ENCODE measurements at regions not wholly inside any gene's neighbourhood (a gene's known extent, or its start where the extent isn't known, plus 50 kb on each side); places are given as distances from the start of the nearest gene placed in this dataset.

DNA sequence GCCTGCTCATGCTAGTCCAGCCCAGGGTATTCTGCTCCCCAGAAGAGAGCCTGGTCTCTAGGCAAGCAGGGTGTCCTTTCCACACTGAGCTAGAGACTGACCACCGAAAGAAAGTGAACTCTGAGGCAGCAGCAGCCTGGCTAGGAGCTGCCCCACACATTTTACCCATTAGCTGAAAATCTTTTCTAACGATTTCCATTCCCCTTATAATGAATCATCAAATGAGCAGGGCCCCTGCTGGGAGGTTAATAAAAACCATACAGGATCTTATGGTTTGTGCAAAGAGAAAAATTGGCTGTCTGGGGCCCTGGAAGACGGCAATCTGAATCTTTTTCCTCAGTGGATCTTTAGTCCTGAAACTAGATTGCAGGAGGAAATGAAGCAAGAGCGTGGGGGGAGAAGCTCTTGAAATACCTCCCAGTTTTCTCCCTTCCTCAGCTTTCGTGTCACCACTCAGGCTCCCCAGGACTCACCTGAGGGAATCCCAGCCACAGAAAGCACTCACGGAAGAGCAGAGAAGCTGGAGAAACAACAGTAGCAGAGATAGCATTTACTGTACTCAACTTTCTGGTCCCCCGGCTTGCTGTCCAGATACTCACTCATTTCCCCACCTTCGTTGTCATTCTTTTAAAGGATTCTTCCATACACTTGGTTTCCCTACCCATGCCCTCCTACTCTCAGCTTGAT, 74.7 kb upstream of the CD44 start:
- TF ChIP-seq, protein P1, sequence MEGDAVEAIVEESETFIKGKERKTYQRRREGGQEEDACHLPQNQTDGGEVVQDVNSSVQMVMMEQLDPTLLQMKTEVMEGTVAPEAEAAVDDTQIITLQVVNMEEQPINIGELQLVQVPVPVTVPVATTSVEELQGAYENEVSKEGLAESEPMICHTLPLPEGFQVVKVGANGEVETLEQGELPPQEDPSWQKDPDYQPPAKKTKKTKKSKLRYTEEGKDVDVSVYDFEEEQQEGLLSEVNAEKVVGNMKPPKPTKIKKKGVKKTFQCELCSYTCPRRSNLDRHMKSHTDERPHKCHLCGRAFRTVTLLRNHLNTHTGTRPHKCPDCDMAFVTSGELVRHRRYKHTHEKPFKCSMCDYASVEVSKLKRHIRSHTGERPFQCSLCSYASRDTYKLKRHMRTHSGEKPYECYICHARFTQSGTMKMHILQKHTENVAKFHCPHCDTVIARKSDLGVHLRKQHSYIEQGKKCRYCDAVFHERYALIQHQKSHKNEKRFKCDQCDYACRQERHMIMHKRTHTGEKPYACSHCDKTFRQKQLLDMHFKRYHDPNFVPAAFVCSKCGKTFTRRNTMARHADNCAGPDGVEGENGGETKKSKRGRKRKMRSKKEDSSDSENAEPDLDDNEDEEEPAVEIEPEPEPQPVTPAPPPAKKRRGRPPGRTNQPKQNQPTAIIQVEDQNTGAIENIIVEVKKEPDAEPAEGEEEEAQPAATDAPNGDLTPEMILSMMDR (conservative IDR thresholded peaks at IDR 0.05), result no peak
- Mint-ChIP-seq H3K4me3 (no peak overlapping the region), H3K36me3 (no peaks in the 10 kb centered on the region), H3K9me3 (peaks cover 9% of the 10 kb centered on the region), H3K4me1 (ENCODE audit: unreplicated experiment) (peaks cover 4% of the 10 kb centered on the region), H3K27me3 (peaks cover 16% of the 10 kb centered on the region), H3K27ac (no peak overlapping the region)
- no peak for DNase-seq (ENCODE audit: extremely low spot score, unreplicated experiment)

DNA sequence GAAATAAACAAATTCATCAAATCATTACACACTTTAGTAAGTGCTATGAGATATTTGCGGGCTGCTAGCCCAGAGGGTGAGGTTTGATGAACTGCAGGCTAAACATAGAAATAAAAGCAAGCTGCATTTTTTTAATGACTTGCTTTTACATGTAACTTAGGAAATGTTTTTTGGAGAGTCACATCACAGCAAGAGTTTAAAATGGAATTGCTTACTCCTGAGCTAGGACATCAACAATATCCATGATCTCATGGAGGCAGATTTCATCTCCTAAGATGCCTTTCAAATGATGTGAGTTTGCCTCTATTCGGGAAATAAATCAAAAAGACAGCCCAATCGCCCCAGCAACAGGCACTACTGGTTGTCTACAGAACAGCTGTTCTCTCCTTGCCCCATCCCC, 73.4 kb upstream of the CD44 start:
- Mint-ChIP-seq H3K4me1 (ENCODE audit: unreplicated experiment) (peaks cover 4% of the 10 kb centered on the region), H3K27ac (no peak overlapping the region)

DNA sequence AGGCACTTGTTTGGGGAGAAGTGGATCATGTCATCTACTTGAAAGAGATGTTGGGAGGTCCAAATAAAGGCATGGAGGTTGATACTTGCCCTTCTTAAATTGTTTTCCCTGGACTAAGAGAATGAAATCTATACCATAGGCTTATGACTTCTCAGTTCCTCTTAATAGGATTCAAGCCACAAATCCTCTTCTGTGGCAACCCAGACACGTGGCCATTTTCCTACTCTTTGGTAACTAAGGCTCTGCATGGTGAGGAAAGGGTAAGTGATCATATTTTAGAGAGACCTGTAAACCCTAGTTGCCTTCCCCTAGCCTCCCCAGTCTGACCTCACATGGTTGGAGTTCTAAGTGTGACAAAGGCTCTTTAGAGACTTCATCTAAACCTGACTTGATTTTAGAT, 72.9 kb upstream of the CD44 start:
- peaks cover 19% of the 10 kb centered on the region for H3K27me3 Mint-ChIP-seq
- no peaks in the 10 kb centered on the region for H3K36me3 Mint-ChIP-seq
- peaks cover 20% of the 10 kb centered on the region for H3K9me3 Mint-ChIP-seq
- no peak overlapping the region for H3K27ac Mint-ChIP-seq
- peaks cover 4% of the 10 kb centered on the region for H3K4me1 Mint-ChIP-seq (ENCODE audit: unreplicated experiment)
- TF ChIP-seq, protein P1 (conservative IDR thresholded peaks at IDR 0.05), result no peak
- no peak for DNase-seq (ENCODE audit: extremely low spot score, unreplicated experiment)
- no peak overlapping the region for H3K4me3 Mint-ChIP-seq

More for the DNA sequence above, 73.4 kb upstream of the CD44 start:
- TF ChIP-seq, protein P1 (conservative IDR thresholded peaks at IDR 0.05), result no peak
- peaks cover 18% of the 10 kb centered on the region for H3K9me3 Mint-ChIP-seq
- H3K36me3 Mint-ChIP-seq, result no peaks in the 10 kb centered on the region
- DNase-seq (ENCODE audit: extremely low spot score, unreplicated experiment), result no peak
- H3K27me3 Mint-ChIP-seq, result peaks cover 19% of the 10 kb centered on the region
- H3K4me3 Mint-ChIP-seq, result no peak overlapping the region

DNA sequence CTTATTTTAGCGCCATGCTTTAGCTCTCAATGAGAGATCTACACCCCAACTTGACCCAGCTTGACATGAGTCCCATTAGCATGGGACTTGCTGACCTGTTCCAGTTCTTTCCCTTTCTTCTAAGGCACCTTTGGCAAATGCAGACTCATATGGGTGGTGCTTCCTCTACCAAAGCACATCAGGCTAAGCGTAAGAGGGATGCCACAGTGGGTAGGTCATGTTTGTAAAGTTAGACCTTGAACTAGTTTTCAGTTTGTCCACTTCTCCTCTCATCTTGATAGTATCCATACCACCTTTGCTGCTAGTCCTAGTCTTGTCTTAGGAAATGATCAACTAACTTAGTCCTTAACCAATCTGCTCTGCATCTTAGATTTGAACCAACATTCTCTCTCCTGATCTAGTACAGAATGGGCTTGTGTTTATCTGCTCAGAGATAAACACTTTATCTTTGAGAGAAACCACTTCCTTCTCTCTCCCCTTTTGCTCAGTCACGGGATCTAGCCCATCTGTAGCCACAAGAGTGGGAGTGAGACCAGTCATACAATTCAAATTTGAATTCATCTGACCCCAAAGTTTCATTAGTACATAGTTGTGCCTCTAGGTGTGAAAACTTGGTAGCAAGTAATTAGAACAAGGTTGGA, 72.1 kb upstream of the CD44 start:
- peaks cover 20% of the 10 kb centered on the region for H3K9me3 Mint-ChIP-seq
- no peak for DNase-seq (ENCODE audit: extremely low spot score, unreplicated experiment)
- H3K27me3 Mint-ChIP-seq, result peaks cover 19% of the 10 kb centered on the region
- no peak overlapping the region for H3K27ac Mint-ChIP-seq
- H3K36me3 Mint-ChIP-seq, result no peaks in the 10 kb centered on the region
- TF ChIP-seq, protein P1 (conservative IDR thresholded peaks at IDR 0.05), result no peak
- H3K4me1 Mint-ChIP-seq (ENCODE audit: unreplicated experiment), result peaks cover 1% of the 10 kb centered on the region
- no peak overlapping the region for H3K4me3 Mint-ChIP-seq

DNA sequence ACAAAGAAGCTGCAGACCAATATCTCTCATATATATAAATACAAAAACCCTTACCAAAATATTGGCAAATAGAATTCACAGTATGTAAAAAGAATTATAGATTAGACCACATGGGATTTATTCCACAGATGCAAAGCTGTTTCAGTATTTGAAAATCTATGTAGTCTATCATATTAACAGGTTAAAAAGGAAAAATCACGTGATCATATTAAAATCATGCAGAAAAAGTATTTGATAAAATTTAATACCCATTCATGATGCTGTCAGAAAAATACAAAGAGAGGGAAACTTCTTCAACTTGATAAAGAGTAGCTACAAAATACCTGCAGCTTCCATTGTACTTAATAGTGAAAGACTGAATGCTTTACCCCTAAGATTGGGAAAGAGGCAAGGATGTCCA, 67.2 kb upstream of the CD44 start:
- no peaks in the 10 kb centered on the region for H3K4me1 Mint-ChIP-seq (ENCODE audit: unreplicated experiment)
- H3K27me3 Mint-ChIP-seq, result peaks cover 11% of the 10 kb centered on the region
- no peaks in the 10 kb centered on the region for H3K36me3 Mint-ChIP-seq
- no peak overlapping the region for H3K4me3 Mint-ChIP-seq
- TF ChIP-seq, protein P1 (conservative IDR thresholded peaks at IDR 0.05), result no peak
- DNase-seq (ENCODE audit: extremely low spot score, unreplicated experiment), result no peak
- H3K9me3 Mint-ChIP-seq, result peaks cover 14% of the 10 kb centered on the region
- no peak overlapping the region for H3K27ac Mint-ChIP-seq
